ENCODE measurements at regions not wholly inside any gene's neighbourhood (a gene's known extent, or its start where the extent isn't known, plus 50 kb on each side); places are given as distances from the start of the nearest gene placed in this dataset.

DNA sequence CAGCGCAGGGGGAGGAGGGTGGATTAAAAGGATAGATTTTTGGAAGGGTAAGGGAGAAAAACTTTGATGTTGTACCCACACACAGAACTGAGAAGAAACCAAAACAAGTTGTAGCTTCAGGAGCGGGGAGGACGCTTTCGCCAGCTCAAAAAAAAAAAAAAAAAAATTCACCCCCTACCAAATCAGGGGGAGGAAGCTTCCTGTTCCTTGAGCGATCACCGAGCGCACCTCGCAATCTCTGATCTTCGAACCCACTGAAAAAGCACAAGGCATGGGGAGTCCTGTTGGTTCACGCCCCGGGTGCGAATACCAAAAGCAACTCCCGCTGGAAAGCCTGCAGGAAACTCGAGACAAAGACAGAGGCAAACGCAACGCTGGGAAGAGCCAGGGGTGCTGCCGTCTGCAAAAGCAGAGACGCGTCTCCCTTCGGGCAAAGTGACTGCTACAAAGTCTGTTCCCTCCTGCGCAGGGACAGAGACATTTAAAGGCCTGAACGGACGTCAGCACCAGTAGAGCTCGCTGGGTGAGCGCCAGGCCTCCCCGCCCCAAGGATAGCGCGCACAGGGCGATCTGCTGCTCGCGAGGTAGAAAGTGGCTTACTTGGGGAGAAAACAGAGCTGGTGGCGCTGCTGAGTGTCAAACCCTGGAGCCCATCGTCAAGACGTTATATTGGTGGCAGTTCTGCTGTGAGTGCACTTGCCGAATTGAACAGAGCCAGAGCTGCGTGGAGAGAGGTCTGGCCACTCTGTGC lies 190.4 kb downstream of the USP22 start (continued):
- TF ChIP-seq, protein P1, sequence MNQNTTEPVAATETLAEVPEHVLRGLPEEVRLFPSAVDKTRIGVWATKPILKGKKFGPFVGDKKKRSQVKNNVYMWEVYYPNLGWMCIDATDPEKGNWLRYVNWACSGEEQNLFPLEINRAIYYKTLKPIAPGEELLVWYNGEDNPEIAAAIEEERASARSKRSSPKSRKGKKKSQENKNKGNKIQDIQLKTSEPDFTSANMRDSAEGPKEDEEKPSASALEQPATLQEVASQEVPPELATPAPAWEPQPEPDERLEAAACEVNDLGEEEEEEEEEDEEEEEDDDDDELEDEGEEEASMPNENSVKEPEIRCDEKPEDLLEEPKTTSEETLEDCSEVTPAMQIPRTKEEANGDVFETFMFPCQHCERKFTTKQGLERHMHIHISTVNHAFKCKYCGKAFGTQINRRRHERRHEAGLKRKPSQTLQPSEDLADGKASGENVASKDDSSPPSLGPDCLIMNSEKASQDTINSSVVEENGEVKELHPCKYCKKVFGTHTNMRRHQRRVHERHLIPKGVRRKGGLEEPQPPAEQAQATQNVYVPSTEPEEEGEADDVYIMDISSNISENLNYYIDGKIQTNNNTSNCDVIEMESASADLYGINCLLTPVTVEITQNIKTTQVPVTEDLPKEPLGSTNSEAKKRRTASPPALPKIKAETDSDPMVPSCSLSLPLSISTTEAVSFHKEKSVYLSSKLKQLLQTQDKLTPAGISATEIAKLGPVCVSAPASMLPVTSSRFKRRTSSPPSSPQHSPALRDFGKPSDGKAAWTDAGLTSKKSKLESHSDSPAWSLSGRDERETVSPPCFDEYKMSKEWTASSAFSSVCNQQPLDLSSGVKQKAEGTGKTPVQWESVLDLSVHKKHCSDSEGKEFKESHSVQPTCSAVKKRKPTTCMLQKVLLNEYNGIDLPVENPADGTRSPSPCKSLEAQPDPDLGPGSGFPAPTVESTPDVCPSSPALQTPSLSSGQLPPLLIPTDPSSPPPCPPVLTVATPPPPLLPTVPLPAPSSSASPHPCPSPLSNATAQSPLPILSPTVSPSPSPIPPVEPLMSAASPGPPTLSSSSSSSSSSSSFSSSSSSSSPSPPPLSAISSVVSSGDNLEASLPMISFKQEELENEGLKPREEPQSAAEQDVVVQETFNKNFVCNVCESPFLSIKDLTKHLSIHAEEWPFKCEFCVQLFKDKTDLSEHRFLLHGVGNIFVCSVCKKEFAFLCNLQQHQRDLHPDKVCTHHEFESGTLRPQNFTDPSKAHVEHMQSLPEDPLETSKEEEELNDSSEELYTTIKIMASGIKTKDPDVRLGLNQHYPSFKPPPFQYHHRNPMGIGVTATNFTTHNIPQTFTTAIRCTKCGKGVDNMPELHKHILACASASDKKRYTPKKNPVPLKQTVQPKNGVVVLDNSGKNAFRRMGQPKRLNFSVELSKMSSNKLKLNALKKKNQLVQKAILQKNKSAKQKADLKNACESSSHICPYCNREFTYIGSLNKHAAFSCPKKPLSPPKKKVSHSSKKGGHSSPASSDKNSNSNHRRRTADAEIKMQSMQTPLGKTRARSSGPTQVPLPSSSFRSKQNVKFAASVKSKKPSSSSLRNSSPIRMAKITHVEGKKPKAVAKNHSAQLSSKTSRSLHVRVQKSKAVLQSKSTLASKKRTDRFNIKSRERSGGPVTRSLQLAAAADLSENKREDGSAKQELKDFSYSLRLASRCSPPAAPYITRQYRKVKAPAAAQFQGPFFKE (tag by site-specific recombination; IDR thresholded peaks at IDR 0.05; ENCODE audit: borderline replicate concordance) = no peak
- TF ChIP-seq ZNF202 (tag by site-specific recombination; IDR thresholded peaks at IDR 0.05; ENCODE audit: borderline replicate concordance) = no peak
- no peak for TF ChIP-seq ZNF776 (tag by site-specific recombination; IDR thresholded peaks at IDR 0.05; ENCODE audit: borderline replicate concordance)
- TF ChIP-seq, protein P2, sequence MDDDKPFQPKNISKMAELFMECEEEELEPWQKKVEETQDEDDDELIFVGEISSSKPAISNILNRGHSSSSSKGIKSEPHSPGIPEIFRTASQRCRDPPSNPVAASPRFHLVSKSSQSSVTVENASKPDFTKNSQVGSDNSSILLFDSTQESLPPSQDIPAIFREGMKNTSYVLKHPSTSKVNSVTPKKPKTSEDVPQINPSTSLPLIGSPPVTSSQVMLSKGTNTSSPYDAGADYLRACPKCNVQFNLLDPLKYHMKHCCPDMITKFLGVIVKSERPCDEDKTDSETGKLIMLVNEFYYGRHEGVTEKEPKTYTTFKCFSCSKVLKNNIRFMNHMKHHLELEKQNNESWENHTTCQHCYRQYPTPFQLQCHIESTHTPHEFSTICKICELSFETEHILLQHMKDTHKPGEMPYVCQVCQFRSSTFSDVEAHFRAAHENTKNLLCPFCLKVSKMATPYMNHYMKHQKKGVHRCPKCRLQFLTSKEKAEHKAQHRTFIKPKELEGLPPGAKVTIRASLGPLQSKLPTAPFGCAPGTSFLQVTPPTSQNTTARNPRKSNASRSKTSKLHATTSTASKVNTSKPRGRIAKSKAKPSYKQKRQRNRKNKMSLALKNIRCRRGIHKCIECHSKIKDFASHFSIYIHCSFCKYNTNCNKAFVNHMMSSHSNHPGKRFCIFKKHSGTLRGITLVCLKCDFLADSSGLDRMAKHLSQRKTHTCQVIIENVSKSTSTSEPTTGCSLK (tag by site-specific recombination; IDR thresholded peaks at IDR 0.05) = no peak
- TF ChIP-seq, protein P3, sequence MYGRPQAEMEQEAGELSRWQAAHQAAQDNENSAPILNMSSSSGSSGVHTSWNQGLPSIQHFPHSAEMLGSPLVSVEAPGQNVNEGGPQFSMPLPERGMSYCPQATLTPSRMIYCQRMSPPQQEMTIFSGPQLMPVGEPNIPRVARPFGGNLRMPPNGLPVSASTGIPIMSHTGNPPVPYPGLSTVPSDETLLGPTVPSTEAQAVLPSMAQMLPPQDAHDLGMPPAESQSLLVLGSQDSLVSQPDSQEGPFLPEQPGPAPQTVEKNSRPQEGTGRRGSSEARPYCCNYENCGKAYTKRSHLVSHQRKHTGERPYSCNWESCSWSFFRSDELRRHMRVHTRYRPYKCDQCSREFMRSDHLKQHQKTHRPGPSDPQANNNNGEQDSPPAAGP (tag by site-specific recombination; IDR thresholded peaks at IDR 0.05) = no peak
- TF ChIP-seq ZNF558 (tag by site-specific recombination; IDR thresholded peaks at IDR 0.05) = no peak; the same call in 1 of the 2 replicates
- TF ChIP-seq, protein P4, sequence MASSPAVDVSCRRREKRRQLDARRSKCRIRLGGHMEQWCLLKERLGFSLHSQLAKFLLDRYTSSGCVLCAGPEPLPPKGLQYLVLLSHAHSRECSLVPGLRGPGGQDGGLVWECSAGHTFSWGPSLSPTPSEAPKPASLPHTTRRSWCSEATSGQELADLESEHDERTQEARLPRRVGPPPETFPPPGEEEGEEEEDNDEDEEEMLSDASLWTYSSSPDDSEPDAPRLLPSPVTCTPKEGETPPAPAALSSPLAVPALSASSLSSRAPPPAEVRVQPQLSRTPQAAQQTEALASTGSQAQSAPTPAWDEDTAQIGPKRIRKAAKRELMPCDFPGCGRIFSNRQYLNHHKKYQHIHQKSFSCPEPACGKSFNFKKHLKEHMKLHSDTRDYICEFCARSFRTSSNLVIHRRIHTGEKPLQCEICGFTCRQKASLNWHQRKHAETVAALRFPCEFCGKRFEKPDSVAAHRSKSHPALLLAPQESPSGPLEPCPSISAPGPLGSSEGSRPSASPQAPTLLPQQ (tag by site-specific recombination; IDR thresholded peaks at IDR 0.05) = no peak
- no peak; the same call in 1 of the 2 replicates for TF ChIP-seq ZNF394 (tag by site-specific recombination; IDR thresholded peaks at IDR 0.05; ENCODE audit: borderline replicate concordance)
- TF ChIP-seq, protein P5, sequence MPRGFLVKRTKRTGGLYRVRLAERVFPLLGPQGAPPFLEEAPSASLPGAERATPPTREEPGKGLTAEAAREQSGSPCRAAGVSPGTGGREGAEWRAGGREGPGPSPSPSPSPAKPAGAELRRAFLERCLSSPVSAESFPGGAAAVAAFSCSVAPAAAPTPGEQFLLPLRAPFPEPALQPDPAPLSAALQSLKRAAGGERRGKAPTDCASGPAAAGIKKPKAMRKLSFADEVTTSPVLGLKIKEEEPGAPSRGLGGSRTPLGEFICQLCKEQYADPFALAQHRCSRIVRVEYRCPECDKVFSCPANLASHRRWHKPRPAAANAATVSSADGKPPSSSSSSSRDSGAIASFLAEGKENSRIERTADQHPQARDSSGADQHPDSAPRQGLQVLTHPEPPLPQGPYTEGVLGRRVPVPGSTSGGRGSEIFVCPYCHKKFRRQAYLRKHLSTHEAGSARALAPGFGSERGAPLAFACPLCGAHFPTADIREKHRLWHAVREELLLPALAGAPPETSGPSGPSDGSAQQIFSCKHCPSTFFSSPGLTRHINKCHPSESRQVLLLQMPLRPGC (tag by site-specific recombination; IDR thresholded peaks at IDR 0.05) = no peak
- TF ChIP-seq, protein P6, sequence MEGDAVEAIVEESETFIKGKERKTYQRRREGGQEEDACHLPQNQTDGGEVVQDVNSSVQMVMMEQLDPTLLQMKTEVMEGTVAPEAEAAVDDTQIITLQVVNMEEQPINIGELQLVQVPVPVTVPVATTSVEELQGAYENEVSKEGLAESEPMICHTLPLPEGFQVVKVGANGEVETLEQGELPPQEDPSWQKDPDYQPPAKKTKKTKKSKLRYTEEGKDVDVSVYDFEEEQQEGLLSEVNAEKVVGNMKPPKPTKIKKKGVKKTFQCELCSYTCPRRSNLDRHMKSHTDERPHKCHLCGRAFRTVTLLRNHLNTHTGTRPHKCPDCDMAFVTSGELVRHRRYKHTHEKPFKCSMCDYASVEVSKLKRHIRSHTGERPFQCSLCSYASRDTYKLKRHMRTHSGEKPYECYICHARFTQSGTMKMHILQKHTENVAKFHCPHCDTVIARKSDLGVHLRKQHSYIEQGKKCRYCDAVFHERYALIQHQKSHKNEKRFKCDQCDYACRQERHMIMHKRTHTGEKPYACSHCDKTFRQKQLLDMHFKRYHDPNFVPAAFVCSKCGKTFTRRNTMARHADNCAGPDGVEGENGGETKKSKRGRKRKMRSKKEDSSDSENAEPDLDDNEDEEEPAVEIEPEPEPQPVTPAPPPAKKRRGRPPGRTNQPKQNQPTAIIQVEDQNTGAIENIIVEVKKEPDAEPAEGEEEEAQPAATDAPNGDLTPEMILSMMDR (tag by site-specific recombination; IDR thresholded peaks at IDR 0.05) = peak; percentile 62
- no peak for TF ChIP-seq ZNF114 (tag by site-specific recombination; IDR thresholded peaks at IDR 0.05)
- TF ChIP-seq, protein P7, sequence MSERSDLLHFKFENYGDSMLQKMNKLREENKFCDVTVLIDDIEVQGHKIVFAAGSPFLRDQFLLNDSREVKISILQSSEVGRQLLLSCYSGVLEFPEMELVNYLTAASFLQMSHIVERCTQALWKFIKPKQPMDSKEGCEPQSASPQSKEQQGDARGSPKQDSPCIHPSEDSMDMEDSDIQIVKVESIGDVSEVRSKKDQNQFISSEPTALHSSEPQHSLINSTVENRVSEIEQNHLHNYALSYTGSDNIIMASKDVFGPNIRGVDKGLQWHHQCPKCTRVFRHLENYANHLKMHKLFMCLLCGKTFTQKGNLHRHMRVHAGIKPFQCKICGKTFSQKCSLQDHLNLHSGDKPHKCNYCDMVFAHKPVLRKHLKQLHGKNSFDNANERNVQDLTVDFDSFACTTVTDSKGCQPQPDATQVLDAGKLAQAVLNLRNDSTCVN (tag by site-specific recombination; optimal IDR thresholded peaks at IDR 0.05) = peak; percentile 62
- TF ChIP-seq, protein P8, sequence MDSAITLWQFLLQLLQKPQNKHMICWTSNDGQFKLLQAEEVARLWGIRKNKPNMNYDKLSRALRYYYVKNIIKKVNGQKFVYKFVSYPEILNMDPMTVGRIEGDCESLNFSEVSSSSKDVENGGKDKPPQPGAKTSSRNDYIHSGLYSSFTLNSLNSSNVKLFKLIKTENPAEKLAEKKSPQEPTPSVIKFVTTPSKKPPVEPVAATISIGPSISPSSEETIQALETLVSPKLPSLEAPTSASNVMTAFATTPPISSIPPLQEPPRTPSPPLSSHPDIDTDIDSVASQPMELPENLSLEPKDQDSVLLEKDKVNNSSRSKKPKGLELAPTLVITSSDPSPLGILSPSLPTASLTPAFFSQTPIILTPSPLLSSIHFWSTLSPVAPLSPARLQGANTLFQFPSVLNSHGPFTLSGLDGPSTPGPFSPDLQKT (IDR thresholded peaks at IDR 0.05; ENCODE audit: borderline replicate concordance, low read depth, low read length) = no peak
- no peak for TF ChIP-seq ZNF23 (tag by site-specific recombination; IDR thresholded peaks at IDR 0.05; ENCODE audit: borderline replicate concordance)
- TF ChIP-seq, protein P9, sequence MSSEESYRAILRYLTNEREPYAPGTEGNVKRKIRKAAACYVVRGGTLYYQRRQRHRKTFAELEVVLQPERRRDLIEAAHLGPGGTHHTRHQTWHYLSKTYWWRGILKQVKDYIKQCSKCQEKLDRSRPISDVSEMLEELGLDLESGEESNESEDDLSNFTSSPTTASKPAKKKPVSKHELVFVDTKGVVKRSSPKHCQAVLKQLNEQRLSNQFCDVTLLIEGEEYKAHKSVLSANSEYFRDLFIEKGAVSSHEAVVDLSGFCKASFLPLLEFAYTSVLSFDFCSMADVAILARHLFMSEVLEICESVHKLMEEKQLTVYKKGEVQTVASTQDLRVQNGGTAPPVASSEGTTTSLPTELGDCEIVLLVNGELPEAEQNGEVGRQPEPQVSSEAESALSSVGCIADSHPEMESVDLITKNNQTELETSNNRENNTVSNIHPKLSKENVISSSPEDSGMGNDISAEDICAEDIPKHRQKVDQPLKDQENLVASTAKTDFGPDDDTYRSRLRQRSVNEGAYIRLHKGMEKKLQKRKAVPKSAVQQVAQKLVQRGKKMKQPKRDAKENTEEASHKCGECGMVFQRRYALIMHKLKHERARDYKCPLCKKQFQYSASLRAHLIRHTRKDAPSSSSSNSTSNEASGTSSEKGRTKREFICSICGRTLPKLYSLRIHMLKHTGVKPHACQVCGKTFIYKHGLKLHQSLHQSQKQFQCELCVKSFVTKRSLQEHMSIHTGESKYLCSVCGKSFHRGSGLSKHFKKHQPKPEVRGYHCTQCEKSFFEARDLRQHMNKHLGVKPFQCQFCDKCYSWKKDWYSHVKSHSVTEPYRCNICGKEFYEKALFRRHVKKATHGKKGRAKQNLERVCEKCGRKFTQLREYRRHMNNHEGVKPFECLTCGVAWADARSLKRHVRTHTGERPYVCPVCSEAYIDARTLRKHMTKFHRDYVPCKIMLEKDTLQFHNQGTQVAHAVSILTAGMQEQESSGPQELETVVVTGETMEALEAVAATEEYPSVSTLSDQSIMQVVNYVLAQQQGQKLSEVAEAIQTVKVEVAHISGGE (tag by site-specific recombination; conservative IDR thresholded peaks at IDR 0.05; ENCODE audit: low read depth) = no peak
- TF ChIP-seq ZNF560 (tag by site-specific recombination; IDR thresholded peaks at IDR 0.05; ENCODE audit: borderline replicate concordance) = no peak

All from HEK293 (cell line).